Heart left ventricle (tissue), 13 donors: ENCODE measurements at regions not wholly inside any gene's neighbourhood (a gene's known extent, or its start where the extent isn't known, plus 50 kb on each side); places are given as distances from the start of the nearest gene placed in this dataset.

Experiments used
- CTCF ChIP-seq, 12 donors: fragments of 200-600 bp; sonication (generic) in 4 of 12; IDR thresholded peaks; one replicate each; pipeline versions ENCODE4 v1.5.0 to v1.8.0; 2018 to 2022; ENCODE audit warnings: antibody characterized with exemption in 12 of 12, mild to moderate bottlenecking in 5 of 12
- POLR2A ChIP-seq, 2 donors: fragments of 450-650 bp; IDR thresholded peaks; one replicate each; pipeline ENCODE4 v1.6.1; 2017; ENCODE audit warnings: antibody characterized with exemption in 2 of 2, mild to moderate bottlenecking in 2 of 2, moderate library complexity in 2 of 2
- donor health status: ischemic (EF 13 %, LVEDD 7.1; RV severe dilation, severe dysfunction).
- donor health status: DM: no; HTN: yes; CAD: no.
- donor health status: DM: no; HTN: no; CAD: no.
- donor health status: ischemic (EF 25% LVEDD 6.9; RV normal size, moderate dysfunction).
- donor health status: ischemic (EF 25% LVEDD 5.7; RV mildly dilated, moderate dysfunction).
- donor health status: ischemic (EF 35%, LVEDD 5.7; RV mildly dilated, moderate dysfunction).
- donor health status: nonischemic (EF 11% LVEDD 7.7; RV severe dilation, severe dysfunction).
- donor health status: DM: yes; HTN: yes; CAD: no.
- donor health status: PGD.
- donor health status: ischemic (EF 29% LVEDD 5.4; RV normal size, mild dysfunction).
- donor health status: nonischemic (EF 23%, LVEDD 6.1; RV moderate dilation, normal function).

GRCh38 chr16:86073763-86074493 lies 175.0 kb downstream of the IRF8 start:
- no peak for TF ChIP-seq POLR2A (IDR thresholded peaks at IDR 0.05)
- no peak for TF ChIP-seq CTCF (IDR thresholded peaks at IDR 0.05)
